H9 (cell line): ENCODE measurements at regions not wholly inside any gene's neighbourhood (a gene's known extent, or its start where the extent isn't known, plus 50 kb on each side); places are given as distances from the start of the nearest gene placed in this dataset.

Experiments
- DNase-seq: peaks from one replicate; pipeline ENCODE4 v3.0.0-alpha.2; 2017
- H2AFZ ChIP-seq: one replicate; pipeline ENCODE4 v1.6.1; 2013; ENCODE audit warnings: mild to moderate bottlenecking, low read length, control low read depth, moderate library complexity
- H2AK5ac ChIP-seq: 2 replicates; pipeline ENCODE4 v1.6.1; 2013; ENCODE audit warnings: low read length, control low read depth, mixed read lengths; ENCODE audit not compliant: insufficient read length
- H2BK120ac ChIP-seq: one replicate; pipeline ENCODE4 v1.6.1; 2013; ENCODE audit warnings: low read depth, mild to moderate bottlenecking, low read length, control low read depth, inconsistent platforms; ENCODE audit not compliant: poor library complexity, severe bottlenecking
- H2BK12ac ChIP-seq: 2 replicates; pipeline ENCODE4 v1.6.1; 2013; ENCODE audit warnings: low read length, control low read depth, mixed read lengths, low read depth; ENCODE audit not compliant: insufficient read length
- H2BK15ac ChIP-seq: 2 replicates; pipeline ENCODE4 v1.6.1; 2013; ENCODE audit warnings: low read depth, low read length, control low read depth
- H2BK20ac ChIP-seq: one replicate; pipeline ENCODE4 v1.6.1; 2013; ENCODE audit warnings: low read depth, mild to moderate bottlenecking, low read length, control low read depth, inconsistent platforms; ENCODE audit not compliant: poor library complexity, severe bottlenecking
- H2BK5ac ChIP-seq: 2 replicates; pipeline ENCODE4 v1.6.1; 2013; ENCODE audit warnings: low read length, control low read depth, mixed read lengths; ENCODE audit not compliant: insufficient read length
- H3K14ac ChIP-seq: 2 replicates; pipeline ENCODE4 v1.6.1; 2013; ENCODE audit warnings: low read length, control low read depth; ENCODE audit not compliant: insufficient read depth
- H3K18ac ChIP-seq: 2 replicates; pipeline ENCODE4 v1.6.1; 2013; ENCODE audit warnings: low read depth, mild to moderate bottlenecking, mixed read lengths, low read length, control low read depth; ENCODE audit not compliant: insufficient read length
- H3K23ac ChIP-seq: 2 replicates; pipeline ENCODE4 v1.6.1; 2013; ENCODE audit warnings: low read length, control low read depth, mixed read lengths, low read depth; ENCODE audit not compliant: insufficient read length
- H3K23me2 ChIP-seq: 2 replicates; pipeline ENCODE4 v1.6.1; 2013; ENCODE audit warnings: low read depth, mild to moderate bottlenecking, mixed read lengths, low read length, control low read depth; ENCODE audit not compliant: insufficient read length, poor library complexity, severe bottlenecking
- H3K27ac ChIP-seq: 2 replicates; pipeline ENCODE4 v1.5.1; 2013; ENCODE audit warnings: low read length, control low read depth, mixed read lengths, low read depth; ENCODE audit not compliant: insufficient read length
- H3K27me3 ChIP-seq: 2 replicates; pipeline ENCODE4 v1.6.1; 2013; ENCODE audit warnings: low read length, control low read depth, inconsistent platforms; ENCODE audit not compliant: insufficient read depth
- H3K4ac ChIP-seq: 2 replicates; pipeline ENCODE4 v1.6.1; 2013; ENCODE audit warnings: low read depth, mild to moderate bottlenecking, control low read depth, inconsistent platforms, low read length, moderate library complexity
- H3K4me1 ChIP-seq: 2 replicates; pipeline ENCODE4 v1.6.1; 2013; ENCODE audit warnings: low read length, control low read depth, inconsistent platforms; ENCODE audit not compliant: insufficient read depth
- H3K4me2 ChIP-seq: 2 replicates; pipeline ENCODE4 v1.6.1; 2013; ENCODE audit warnings: low read length, control low read depth, mixed read lengths; ENCODE audit not compliant: insufficient read length, insufficient read depth
- H3K56ac ChIP-seq: 2 replicates; pipeline ENCODE4 v1.6.1; 2013; ENCODE audit warnings: low read depth, mild to moderate bottlenecking, mixed read lengths, low read length, control low read depth; ENCODE audit not compliant: insufficient read length
- H3K79me1 ChIP-seq: 2 replicates; pipeline ENCODE4 v1.6.1; 2013; ENCODE audit warnings: low read depth, mild to moderate bottlenecking, moderate library complexity, low read length, control low read depth, inconsistent platforms; ENCODE audit not compliant: insufficient read depth, poor library complexity, severe bottlenecking
- H3K79me2 ChIP-seq: 2 replicates; pipeline ENCODE4 v1.6.1; 2013; ENCODE audit warnings: low read length, control low read depth, inconsistent platforms; ENCODE audit not compliant: insufficient read depth
- H3K9ac ChIP-seq: 2 replicates; pipeline ENCODE4 v1.6.1; 2013; ENCODE audit warnings: low read length, control low read depth, mixed read lengths; ENCODE audit not compliant: insufficient read length; ENCODE audit errors: extremely low read depth
- H3K9me3 ChIP-seq: one replicate; pipeline ENCODE4 v1.6.1; 2013; ENCODE audit warnings: low read depth, low read length, inconsistent platforms; ENCODE audit not compliant: control insufficient read depth
- H3T11ph ChIP-seq: one replicate; pipeline ENCODE4 v1.6.1; 2013; ENCODE audit warnings: mild to moderate bottlenecking, low read length, control low read depth, inconsistent platforms
- H4K20me1 ChIP-seq: one replicate; pipeline ENCODE4 v1.6.1; 2013; ENCODE audit not compliant: control insufficient read depth, insufficient read length, insufficient read depth
- H4K5ac ChIP-seq: 2 replicates; pipeline ENCODE4 v1.6.1; 2013; ENCODE audit warnings: low read depth, mild to moderate bottlenecking, mixed read lengths, low read length, control low read depth; ENCODE audit not compliant: insufficient read length
- H4K8ac ChIP-seq: replicated peaks from 2 replicates; pipeline ENCODE4 v1.6.1; 2013; ENCODE audit warnings: low read length, control low read depth, mixed read lengths, low read depth; ENCODE audit not compliant: insufficient read length
- H4K91ac ChIP-seq: 2 replicates; pipeline ENCODE4 v1.6.1; 2013; ENCODE audit warnings: low read depth, mild to moderate bottlenecking, moderate library complexity, mixed read lengths, low read length, control low read depth; ENCODE audit not compliant: insufficient read length
- H3K27ac Mint-ChIP-seq, 3 experiments: 2 replicates in 2 of 3; 3 replicates in 1 of 3; pipeline ENCODE4 v1.8.0; 2020 to 2021; ENCODE audit warnings: mixed read lengths in 3 of 3, mild to moderate bottlenecking in 1 of 3, moderate library complexity in 1 of 3
- H3K27me3 Mint-ChIP-seq: 2 replicates; pipeline ENCODE4 v1.8.0; 2021; ENCODE audit warnings: low read depth, mild to moderate bottlenecking, moderate library complexity, mixed read lengths
- H3K36me3 Mint-ChIP-seq, 3 experiments: 2 replicates in 2 of 3; 3 replicates in 1 of 3; pipeline ENCODE4 v1.8.0; 2020 to 2021; ENCODE audit warnings: low read depth in 3 of 3, mixed read lengths in 3 of 3; ENCODE audit not compliant: insufficient read depth in 1 of 3
- H3K4me1 Mint-ChIP-seq, 2 experiments: 2 replicates each; pipeline ENCODE4 v1.8.0; 2020; ENCODE audit warnings: mixed read lengths in 2 of 2
- H3K4me3 Mint-ChIP-seq, 2 experiments: 2 replicates in 1 of 2; 3 replicates in 1 of 2; pipeline ENCODE4 v1.8.0; 2020 to 2021; ENCODE audit warnings: mild to moderate bottlenecking in 2 of 2, mixed read lengths in 2 of 2, moderate library complexity in 1 of 2
- H3K9me3 Mint-ChIP-seq, 2 experiments: 2 replicates in 1 of 2; 3 replicates in 1 of 2; pipeline ENCODE4 v1.8.0; 2020; ENCODE audit warnings: mild to moderate bottlenecking in 2 of 2, mixed read lengths in 2 of 2, moderate library complexity in 1 of 2
- CTCF ChIP-seq: fragments of 200-600 bp; sonication (generic); conservative IDR thresholded peaks from 3 replicates; pipeline ENCODE4 v1.8.0; 2021; ENCODE audit warnings: antibody characterized with exemption, mild to moderate bottlenecking
- WGBS: extraction: QIAGEN DNeasy Blood & Tissue Kit; methylation state at CpG from one replicate; pipeline ENCODE4 v1.1.7; 2013; ENCODE audit warnings: missing lambda C conversion rate, low lambda C conversion rate, mixed read lengths; ENCODE audit not compliant: insufficient read length; ENCODE audit errors: extremely low coverage; 5-methylcytosine and 5-hydroxymethylcytosine counted together

DNA sequence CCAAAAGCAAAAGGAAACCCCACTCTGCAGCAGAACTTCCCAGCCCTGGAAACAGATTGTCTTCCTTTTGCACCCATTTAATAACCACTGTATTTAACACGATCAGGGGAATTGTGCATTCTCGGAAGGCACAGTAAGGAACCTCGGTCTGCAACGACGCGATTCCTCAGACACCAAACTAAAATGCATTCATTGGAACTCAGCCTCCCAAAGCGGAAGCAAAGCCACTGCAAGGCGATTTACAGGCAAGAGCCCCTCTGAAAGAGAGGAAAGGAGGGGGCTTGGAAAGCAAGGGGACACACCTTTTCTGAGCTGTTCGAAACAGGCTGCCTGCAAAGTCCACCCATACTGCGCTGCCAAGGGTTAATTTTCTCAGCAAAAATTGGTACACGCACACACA lies 297.7 kb downstream of the OMA1 start:
- Histone ChIP-seq H2AFZ (no peak overlapping the region), H3K79me2 (no peaks in the 10 kb centered on the region), H4K8ac (no peak overlapping the region), H2BK15ac (no peak overlapping the region), H2BK120ac (no peak overlapping the region), H2AK5ac (no peak overlapping the region), H4K91ac (no peak overlapping the region), H4K5ac (no peak overlapping the region), H2BK5ac (no peak overlapping the region), H3K4ac (no peak overlapping the region), H3K23ac (no peak overlapping the region), H3K56ac (no peak overlapping the region), H3K27me3 (peaks cover 16% of the 10 kb centered on the region), H3T11ph (no peak overlapping the region), H2BK12ac (no peak overlapping the region), H4K20me1 (no peaks in the 10 kb centered on the region), H3K9ac (no peak overlapping the region), H3K23me2 (peaks cover 16% of the 10 kb centered on the region), H3K4me2 (peak overlapping the region; percentile 95), H3K18ac (no peak overlapping the region), H3K9me3 (no peaks in the 10 kb centered on the region), H3K14ac (no peak overlapping the region), H3K27ac (no peak overlapping the region), H3K4me1 (no peaks in the 10 kb centered on the region; the same call in none of the 2 replicates), H2BK20ac (no peak overlapping the region), H3K79me1 (no peaks in the 10 kb centered on the region)
- DNase-seq, result no peak
- H3K36me3 Mint-ChIP-seq, result no peaks in the 10 kb centered on the region; a peak in 1 of 7 replicates
- no CpG with 5 or more reads among the region's 11 CpGs for WGBS
- peaks cover 51% of the 10 kb centered on the region for H3K27me3 Mint-ChIP-seq
- no peak for TF ChIP-seq CTCF
- H3K4me1 Mint-ChIP-seq, result peaks cover 29 to 36% of the 10 kb centered on the region in 2 experiments
- peak overlapping the region; percentile 83 to 91 for H3K4me3 Mint-ChIP-seq
- H3K27ac Mint-ChIP-seq, result no peak overlapping the region
- no peaks in the 10 kb centered on the region; a peak in 1 of 5 replicates for H3K9me3 Mint-ChIP-seq
